HPDE6-E6E7 (cell line): ENCODE measurements at regions not wholly inside any gene's neighbourhood (a gene's known extent, or its start where the extent isn't known, plus 50 kb on each side); places are given as distances from the start of the nearest gene placed in this dataset.

ENCODE experiments used
- DNase-seq: peaks from one replicate; pipeline ENCODE4 v3.0.0; 2011; ENCODE audit warnings: missing footprints; ENCODE audit errors: extremely low spot score

- no peak for DNase-seq
These were observed 928.1 kb downstream of the PDHA2 start for GRCh38 chr4:96767815-96768480.

GRCh38 chr4:96775501-96775900 is 935.6 kb downstream of the PDHA2 start:
- no peak for DNase-seq

GRCh38 chr4:96776920-96777527 is 937.1 kb downstream of the PDHA2 start:
- DNase-seq: no peak

- DNase-seq: no peak
These were observed 944.4 kb downstream of the PDHA2 start for GRCh38 chr4:96784336-96784735.

- no peak for DNase-seq
These were observed 946.4 kb downstream of the PDHA2 start for GRCh38 chr4:96786306-96786705.

- DNase-seq: no peak
These were observed 947.9 kb downstream of the PDHA2 start for GRCh38 chr4:96787766-96788165.

GRCh38 chr4:96809563-96809962 is 969.7 kb downstream of the PDHA2 start:
- DNase-seq: no peak

GRCh38 chr4:96827086-96827485 is 987.2 kb downstream of the PDHA2 start:
- no peak for DNase-seq

GRCh38 chr4:96833831-96834230 is 993.9 kb downstream of the PDHA2 start:
- no peak for DNase-seq

- no peak for DNase-seq
These were observed 996.1 kb downstream of the PDHA2 start for GRCh38 chr4:96835991-96836390.

GRCh38 chr4:96839441-96839840 is 999.5 kb downstream of the PDHA2 start:
- DNase-seq: no peak

- no peak for DNase-seq
These were observed 1001.9 kb downstream of the PDHA2 start for GRCh38 chr4:96841801-96842200.

- DNase-seq: no peak
These were observed 1005.1 kb downstream of the PDHA2 start for GRCh38 chr4:96844858-96845490.

- DNase-seq: no peak
These were observed 1005.9 kb downstream of the PDHA2 start for GRCh38 chr4:96845819-96846218.

- DNase-seq: no peak
These were observed 1034.8 kb downstream of the PDHA2 start for GRCh38 chr4:96874657-96875056.

- DNase-seq: no peak
These were observed 1039.6 kb downstream of the PDHA2 start for GRCh38 chr4:96879527-96879926.

GRCh38 chr4:96887857-96888256 is 1048.0 kb downstream of the PDHA2 start:
- no peak for DNase-seq

- no peak for DNase-seq
These were observed 1054.7 kb downstream of the PDHA2 start for GRCh38 chr4:96894621-96895020.

- no peak for DNase-seq
These were observed 1055.9 kb downstream of the PDHA2 start for GRCh38 chr4:96895826-96896225.

GRCh38 chr4:96912716-96913115 is 1072.8 kb downstream of the PDHA2 start:
- DNase-seq: no peak

- peak; percentile 9 for DNase-seq
These were observed 1073.7 kb downstream of the PDHA2 start for GRCh38 chr4:96913441-96914080.

GRCh38 chr4:96916711-96917110 is 1076.8 kb downstream of the PDHA2 start:
- no peak for DNase-seq

- no peak for DNase-seq
These were observed 1097.0 kb downstream of the PDHA2 start for GRCh38 chr4:96936886-96937285.
